GM23338 (cell line): ENCODE measurements at regions not wholly inside any gene's neighbourhood (a gene's known extent, or its start where the extent isn't known, plus 50 kb on each side); places are given as distances from the start of the nearest gene placed in this dataset.

Experiments
- ATAC-seq: fragments of 200-7000 bp; cut with Tn5 transposase; 3 replicates; pipeline ENCODE4 v1.9.1; 2020
- DNase-seq: peaks from one replicate; pipeline ENCODE4 v3.0.0-alpha.2; 2015; ENCODE audit warnings: low spot score
- H2AFZ ChIP-seq: fragments of 200-600 bp; sonication (generic); 2 replicates; pipeline ENCODE4 v1.8.0; 2016; ENCODE audit warnings: antibody characterized with exemption, mild to moderate bottlenecking, moderate library complexity
- H3F3A ChIP-seq: fragments of 200-600 bp; sonication (generic); replicated peaks from 2 replicates; pipeline ENCODE4 v1.8.0; 2017; ENCODE audit warnings: antibody characterized with exemption, mixed run types, low read depth
- H3K27ac ChIP-seq: fragments of 200-600 bp; sonication (generic); 2 replicates; pipeline ENCODE4 v1.6.1; 2016; ENCODE audit warnings: low read depth
- H3K27me3 ChIP-seq: fragments of 200-600 bp; sonication (generic); 2 replicates; pipeline ENCODE4 v1.8.0; 2016; ENCODE audit warnings: mild to moderate bottlenecking, mixed run types, moderate library complexity; ENCODE audit not compliant: insufficient read depth
- H3K36me3 ChIP-seq: fragments of 200-600 bp; sonication (generic); 2 replicates; pipeline ENCODE4 v1.8.0; 2016; ENCODE audit warnings: mild to moderate bottlenecking; ENCODE audit not compliant: insufficient read depth
- H3K4me1 ChIP-seq: fragments of 200-600 bp; sonication (generic); 2 replicates; pipeline ENCODE4 v1.8.0; 2016; ENCODE audit warnings: mild to moderate bottlenecking, moderate library complexity; ENCODE audit not compliant: insufficient read depth
- H3K4me2 ChIP-seq: fragments of 200-600 bp; sonication (generic); 2 replicates; pipeline ENCODE4 v1.7.1; 2017; ENCODE audit warnings: mixed run types
- H3K4me3 ChIP-seq: fragments of 200-600 bp; sonication (generic); 2 replicates; pipeline ENCODE4 v1.6.1; 2016; ENCODE audit warnings: mixed run types
- H3K79me2 ChIP-seq: fragments of 200-600 bp; sonication (generic); replicated peaks from 2 replicates; pipeline ENCODE4 v1.8.0; 2017; ENCODE audit warnings: mild to moderate bottlenecking; ENCODE audit not compliant: insufficient read depth
- H3K9me2 ChIP-seq: fragments of 200-600 bp; sonication (generic); 2 replicates; pipeline ENCODE4 v1.8.0; 2017; ENCODE audit not compliant: insufficient read depth
- H4K20me1 ChIP-seq: fragments of 200-600 bp; sonication (generic); replicated peaks from 2 replicates; pipeline ENCODE4 v1.8.0; 2017; ENCODE audit warnings: mild to moderate bottlenecking; ENCODE audit not compliant: insufficient read depth
- H3K27ac Mint-ChIP-seq: 2 replicates; pipeline ENCODE4 v1.8.0; 2020; ENCODE audit warnings: inconsistent platforms, mild to moderate bottlenecking, moderate library complexity, mixed read lengths
- H3K27me3 Mint-ChIP-seq: 3 replicates; pipeline ENCODE4 v1.8.0; 2022; ENCODE audit warnings: low read depth, mild to moderate bottlenecking, moderate library complexity, mixed read lengths, inconsistent platforms; ENCODE audit not compliant: insufficient read depth, poor library complexity
- H3K36me3 Mint-ChIP-seq: 3 replicates; pipeline ENCODE4 v1.8.0; 2021; ENCODE audit warnings: low read depth, mild to moderate bottlenecking, inconsistent platforms, moderate library complexity, mixed read lengths
- H3K4me1 Mint-ChIP-seq: 3 replicates; pipeline ENCODE4 v1.8.0; 2020; ENCODE audit warnings: mild to moderate bottlenecking, inconsistent platforms, mixed read lengths
- H3K4me3 Mint-ChIP-seq: 3 replicates; pipeline ENCODE4 v1.8.0; 2021; ENCODE audit warnings: moderate library complexity, mild to moderate bottlenecking, inconsistent platforms, mixed read lengths
- H3K9me3 Mint-ChIP-seq: 3 replicates; pipeline ENCODE4 v1.8.0; 2020; ENCODE audit warnings: moderate library complexity, mild to moderate bottlenecking, inconsistent platforms, mixed read lengths
- CREB1 ChIP-seq: fragments of 250-450 bp; sonication (Bioruptor Pico); IDR thresholded peaks from 2 replicates; pipeline ENCODE4 v1.5.0; 2020; ENCODE audit warnings: low read depth, mild to moderate bottlenecking, moderate library complexity
- CTCF ChIP-seq, 2 experiments: fragments of 200-600 bp in 1 of 2; sonication (generic) in 1 of 2; conservative IDR thresholded peaks; 2 replicates each; pipeline versions ENCODE4 v1.5.1 to v1.6.1; 2016 to 2017; ENCODE audit warnings: antibody characterized with exemption in 2 of 2, low read depth in 2 of 2, mild to moderate bottlenecking in 2 of 2, moderate library complexity in 1 of 2
- ETS1 ChIP-seq: IDR thresholded peaks from 2 replicates; pipeline ENCODE4 v1.6.1; 2016; ENCODE audit warnings: antibody characterized with exemption
- EZH2 ChIP-seq: fragments of 200-600 bp; sonication (generic); IDR thresholded peaks from one replicate; pipeline ENCODE4 v1.8.0; 2017; ENCODE audit warnings: antibody characterized with exemption, mild to moderate bottlenecking, low read depth; ENCODE audit not compliant: unreplicated experiment
- EZH2phosphoT487 ChIP-seq: fragments of 200-600 bp; sonication (generic); IDR thresholded peaks from one replicate; pipeline ENCODE4 v1.8.1; 2018; ENCODE audit warnings: antibody characterized with exemption; ENCODE audit not compliant: unreplicated experiment
- JUNB ChIP-seq: IDR thresholded peaks from one replicate; pipeline ENCODE4 v1.6.1; 2016; ENCODE audit warnings: antibody characterized with exemption; ENCODE audit not compliant: unreplicated experiment
- NANOG ChIP-seq: IDR thresholded peaks from 2 replicates; pipeline ENCODE4 v1.6.1; 2016; ENCODE audit warnings: antibody characterized with exemption, borderline replicate concordance
- POLR2AphosphoS5 ChIP-seq: IDR thresholded peaks from 2 replicates; pipeline ENCODE4 v1.6.1; 2016; ENCODE audit warnings: antibody characterized with exemption, low read depth
- REST ChIP-seq: IDR thresholded peaks from one replicate; pipeline ENCODE4 v1.6.1; 2018; ENCODE audit warnings: antibody characterized with exemption; ENCODE audit not compliant: unreplicated experiment
- STAT1 ChIP-seq: IDR thresholded peaks from one replicate; pipeline ENCODE4 v1.6.1; 2016; ENCODE audit warnings: antibody characterized with exemption; ENCODE audit not compliant: unreplicated experiment
- ZNF114 ChIP-seq: fragments of 250-450 bp; sonication (Bioruptor Pico); IDR thresholded peaks from 2 replicates; pipeline ENCODE4 v1.5.0; 2020; ENCODE audit warnings: mild to moderate bottlenecking, moderate library complexity
- ZNF331 ChIP-seq: fragments of 250-450 bp; sonication (Bioruptor Pico); IDR thresholded peaks from 2 replicates; pipeline ENCODE4 v1.5.0; 2020; ENCODE audit warnings: low read depth, mild to moderate bottlenecking, moderate library complexity
- ZNF462 ChIP-seq: fragments of 250-450 bp; sonication (Bioruptor Pico); IDR thresholded peaks from 2 replicates; pipeline ENCODE4 v1.5.0; 2020; ENCODE audit warnings: mild to moderate bottlenecking, moderate library complexity

GRCh38 chr11:119586181-119586580 lies 142.8 kb downstream of the NECTIN1 start:
- H3K9me2 ChIP-seq, result peaks cover 5% of the 10 kb centered on the region; the same call in 1 of the 2 replicates
- no peak for DNase-seq
- no peak overlapping the region for H2AFZ ChIP-seq
- Mint-ChIP-seq H3K4me1 (peaks cover 22% of the 10 kb centered on the region), H3K27ac (no peak overlapping the region), H3K9me3 (peaks cover 27% of the 10 kb centered on the region), H3K36me3 (peaks cover 15% of the 10 kb centered on the region; the same call in 2 of the 3 replicates), H3K27me3 (peaks cover 29% of the 10 kb centered on the region), H3K4me3 (no peak overlapping the region; the same call in 2 of the 3 replicates)
- H3K36me3 ChIP-seq, result no peaks in the 10 kb centered on the region
- TF ChIP-seq REST (no peak), NANOG (no peak), ZNF114 (CRISPR knock-in tag) (no peak), CREB1 (CRISPR knock-in tag) (no peak), ZNF331 (CRISPR knock-in tag) (no peak), STAT1 (no peak), CTCF (conservative IDR thresholded peaks at IDR 0.05; ENCODE audit: low read depth in 2 of 2) (no peak), EZH2phosphoT487 (no peak), POLR2AphosphoS5 (no peak), JUNB (no peak), ZNF462 (no peak), ETS1 (no peak), EZH2 (no peak)
- H3K27ac ChIP-seq, result no peak overlapping the region
- no peaks in the 10 kb centered on the region for H4K20me1 ChIP-seq
- no peaks in the 10 kb centered on the region for H3K79me2 ChIP-seq
- peaks cover 9% of the 10 kb centered on the region for H3K4me1 ChIP-seq
- H3K4me3 ChIP-seq, result no peak overlapping the region
- peaks cover 4% of the 10 kb centered on the region; the same call in 1 of the 2 replicates for H3F3A ChIP-seq
- H3K27me3 ChIP-seq, result peaks cover 18% of the 10 kb centered on the region
- ATAC-seq, result no peak
- peak overlapping the region; percentile 93; the same call in 1 of the 2 replicates for H3K4me2 ChIP-seq
